ENCODE measurements at regions not wholly inside any gene's neighbourhood (a gene's known extent, or its start where the extent isn't known, plus 50 kb on each side); places are given as distances from the start of the nearest gene placed in this dataset.
A peak's percentile ranks its signal among the peaks of the same experiment; 100 is the strongest.
"Not testable (repeated sequence)": the region's sequence is repeated elsewhere in the genome, so short reads cannot be mapped to it uniquely, and the experiment has no call there.

GRCh38 chr17:34472363-34472762 lies 107.0 kb upstream of the TMEM132E start:
- no peak for DNase-seq

DNA sequence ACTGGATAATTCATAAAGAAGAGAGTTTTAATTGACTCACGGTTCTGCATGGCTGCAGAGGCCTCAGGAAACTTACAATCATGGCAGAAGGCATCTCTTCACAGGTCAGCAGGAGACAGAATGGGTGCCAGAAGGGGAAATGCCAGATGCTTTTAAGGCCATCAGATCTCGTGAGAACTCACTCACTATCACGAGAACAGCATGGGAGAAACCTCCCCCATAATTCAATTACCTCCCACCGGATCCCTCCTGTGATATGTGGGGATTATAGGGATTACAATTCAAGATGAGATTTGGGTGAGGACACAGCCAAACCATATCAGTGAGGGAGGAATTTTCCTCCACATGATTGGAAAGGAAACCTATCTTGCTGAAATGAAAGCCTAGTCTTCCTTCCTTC lies 108.1 kb upstream of the TMEM132E start:
- not testable (repeated sequence) for DNase-seq

GRCh38 chr17:34465789-34466188 lies 102.8 kb upstream of the CCL1 start:
- no peak for DNase-seq

GRCh38 chr17:34464812-34465211 lies 101.8 kb upstream of the CCL1 start:
- no peak for DNase-seq

GRCh38 chr17:34458266-34458665 lies 95.2 kb upstream of the CCL1 start:
- DNase-seq: no peak

DNA sequence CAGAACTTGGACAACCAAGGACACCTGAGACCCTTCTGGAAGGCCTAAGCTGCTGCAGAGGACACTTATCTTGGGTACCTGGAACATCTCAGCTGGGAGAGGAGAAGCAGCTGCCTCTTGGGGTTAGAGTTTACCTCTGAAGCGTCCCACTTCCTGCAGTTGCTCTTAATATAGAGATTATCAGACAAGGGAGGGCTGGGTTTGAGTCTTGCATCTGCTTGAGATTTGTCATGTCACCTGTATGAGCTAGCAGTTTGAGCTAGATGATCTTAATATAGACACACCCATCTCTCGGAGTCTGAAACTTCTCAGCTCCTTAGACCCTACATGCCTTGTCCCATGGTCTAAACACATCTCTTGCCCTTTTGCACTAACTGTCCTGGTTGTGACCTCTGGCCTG lies 93.1 kb upstream of the CCL1 start:
- DNase-seq: no peak

DNA sequence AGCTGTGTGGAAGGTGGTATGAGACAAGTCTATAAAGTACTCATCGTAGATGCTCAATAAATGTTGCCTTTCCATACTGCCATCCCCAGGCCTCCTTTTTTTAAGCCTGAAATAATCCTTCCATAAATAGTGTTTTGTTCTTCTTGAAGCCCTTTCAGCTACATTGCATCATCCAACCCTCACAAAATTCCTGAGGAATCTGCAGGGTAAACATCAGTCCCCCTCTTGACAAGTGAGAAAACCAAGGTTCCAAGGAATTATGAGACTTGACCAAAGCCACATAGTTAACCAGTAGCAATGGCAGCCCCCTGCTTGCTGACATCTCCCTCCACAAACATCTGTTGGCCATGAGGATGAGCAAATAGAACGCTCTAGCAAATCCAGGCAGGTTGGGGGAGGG lies 89.7 kb upstream of the CCL1 start:
- no peak for DNase-seq

DNA sequence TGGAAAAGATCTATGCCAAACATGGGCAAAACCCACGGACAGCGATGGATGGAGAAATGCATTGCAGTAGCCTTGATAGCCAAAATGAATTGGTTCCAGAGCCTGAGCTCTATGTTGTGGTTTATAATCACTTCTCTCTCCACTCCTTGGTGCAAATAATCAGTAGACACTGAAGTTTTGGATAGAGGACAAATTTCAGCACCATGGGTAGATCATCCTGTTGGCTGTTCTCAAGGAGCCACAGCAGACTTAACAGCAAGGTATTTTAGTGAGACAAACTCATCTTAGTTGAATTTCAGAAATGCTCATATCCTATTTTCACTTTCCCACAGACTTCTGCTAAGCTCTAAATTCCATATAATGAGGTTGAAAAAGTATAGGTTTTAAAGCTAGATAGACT lies 88.3 kb upstream of the CCL1 start:
- no peak for DNase-seq

GRCh38 chr17:34447406-34447805 lies 84.4 kb upstream of the CCL1 start:
- no peak for DNase-seq

DNA sequence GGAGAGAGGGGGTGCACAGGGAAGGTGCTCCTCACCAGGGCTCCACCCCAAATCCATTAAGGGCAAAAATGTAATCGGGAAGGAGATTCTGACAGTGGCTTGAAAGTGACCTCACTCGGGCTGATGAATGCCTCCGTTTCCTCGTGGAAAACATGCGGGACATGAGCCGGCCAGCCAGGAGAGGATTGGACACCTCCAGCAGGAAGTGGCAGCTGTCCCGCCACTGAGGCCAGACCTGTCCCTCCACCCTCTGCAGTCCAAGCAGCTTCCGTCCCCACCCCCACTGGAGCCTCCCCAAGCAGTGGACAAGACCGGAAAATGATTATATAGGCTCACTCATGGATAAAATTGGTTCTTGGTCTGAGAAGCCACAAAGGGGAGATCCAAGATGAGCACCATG lies 82.1 kb upstream of the CCL1 start:
- no peak for DNase-seq

GRCh38 chr17:34443619-34444469 lies 80.8 kb upstream of the CCL1 start:
- no peak for DNase-seq

DNA sequence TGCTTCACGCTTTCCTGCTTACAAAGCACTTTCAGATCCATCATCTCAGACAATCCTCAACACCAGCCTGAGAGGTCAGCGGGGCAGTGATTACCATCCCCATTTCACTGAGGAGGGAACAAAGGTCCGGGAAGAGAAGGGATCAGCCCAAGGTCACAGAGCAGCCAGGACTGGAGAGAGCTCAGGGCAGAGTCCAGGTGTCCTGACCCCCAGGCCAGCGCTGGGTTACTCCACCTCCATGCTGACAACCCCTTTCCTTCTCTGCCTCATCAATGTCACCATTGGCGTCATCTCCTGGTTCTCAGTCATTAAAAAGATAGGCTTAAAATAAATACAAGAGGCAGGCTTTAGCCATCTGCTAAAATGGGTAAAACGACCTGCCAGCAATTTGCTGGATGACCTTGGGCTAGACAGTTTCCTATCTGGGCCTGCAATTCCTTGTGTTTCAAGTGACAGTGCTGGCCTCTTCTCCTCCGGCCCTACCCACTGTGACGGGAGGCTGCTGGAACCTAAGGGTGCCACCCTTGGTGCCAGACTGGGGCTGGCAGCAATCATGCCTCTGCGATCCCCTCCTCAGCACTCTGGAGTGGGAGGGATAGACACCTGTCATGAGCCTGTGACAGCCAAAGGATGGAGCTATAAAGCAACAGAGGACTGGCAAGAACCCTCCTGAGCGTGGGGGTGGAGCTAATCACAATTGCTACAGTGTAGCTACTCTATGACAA lies 79.5 kb upstream of the CCL1 start:
- no peak for DNase-seq

DNA sequence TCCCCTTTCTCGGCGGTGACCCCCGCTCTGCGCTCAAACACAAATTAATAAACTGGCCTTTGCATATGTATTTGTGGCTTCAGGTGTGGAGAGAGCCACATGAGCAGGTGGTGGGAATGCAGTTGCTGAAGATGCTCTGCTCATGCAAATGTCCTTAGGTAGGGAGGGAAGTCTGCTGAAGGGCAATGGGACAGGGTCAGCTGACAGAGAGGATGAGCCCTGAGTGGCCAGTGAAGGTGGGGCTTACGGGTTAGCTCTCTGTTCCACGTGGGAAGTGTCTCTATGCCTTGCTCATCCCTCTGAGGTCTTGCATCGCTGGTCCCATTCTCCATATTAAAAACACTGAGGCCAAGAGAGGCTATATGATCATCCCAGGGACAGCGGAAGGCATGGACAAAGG lies 74.2 kb upstream of the CCL1 start:
- DNase-seq: no peak

DNA sequence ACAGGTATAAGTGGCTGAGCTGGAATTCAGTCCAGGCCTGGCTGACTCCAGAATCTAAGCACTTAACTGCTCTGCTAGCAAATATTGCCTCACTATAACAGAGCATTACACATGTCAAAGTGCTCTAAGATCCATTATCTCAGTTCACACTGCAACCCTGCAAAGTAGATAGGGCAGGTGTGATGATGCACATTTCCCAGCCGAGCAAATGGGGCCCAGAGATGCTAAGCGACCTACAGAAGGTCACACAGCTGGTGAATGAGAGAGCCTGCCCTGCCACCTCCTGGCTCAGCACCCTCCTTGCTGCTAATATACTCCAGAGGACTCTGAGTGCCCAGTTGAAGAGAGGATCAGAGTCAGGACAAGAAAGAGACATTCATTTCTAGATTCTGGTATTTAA lies 73.6 kb upstream of the CCL1 start:
- no peak for DNase-seq

GRCh38 chr17:34435182-34435928 lies 72.3 kb upstream of the CCL1 start:
- no peak for DNase-seq

DNA sequence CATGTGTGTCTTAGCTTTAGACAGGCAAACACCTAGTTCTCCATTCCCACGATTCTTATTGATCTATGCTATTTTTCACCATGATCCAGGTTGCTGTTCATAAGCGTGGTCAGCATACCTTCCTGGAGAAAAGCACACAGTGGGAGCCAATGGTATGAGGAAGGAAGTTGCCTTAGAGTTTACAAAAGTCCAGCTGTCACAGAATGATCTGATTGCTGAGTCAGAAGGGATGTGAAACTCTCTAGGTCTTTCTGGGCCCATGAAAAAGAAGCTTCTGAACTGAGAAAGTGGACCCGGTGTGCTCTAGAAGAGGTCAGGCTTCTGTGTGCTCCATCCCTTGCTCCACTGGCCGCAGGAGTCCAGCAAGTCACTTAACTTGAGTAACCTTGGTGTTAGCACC lies 71.0 kb upstream of the CCL1 start:
- DNase-seq: no peak

DNA sequence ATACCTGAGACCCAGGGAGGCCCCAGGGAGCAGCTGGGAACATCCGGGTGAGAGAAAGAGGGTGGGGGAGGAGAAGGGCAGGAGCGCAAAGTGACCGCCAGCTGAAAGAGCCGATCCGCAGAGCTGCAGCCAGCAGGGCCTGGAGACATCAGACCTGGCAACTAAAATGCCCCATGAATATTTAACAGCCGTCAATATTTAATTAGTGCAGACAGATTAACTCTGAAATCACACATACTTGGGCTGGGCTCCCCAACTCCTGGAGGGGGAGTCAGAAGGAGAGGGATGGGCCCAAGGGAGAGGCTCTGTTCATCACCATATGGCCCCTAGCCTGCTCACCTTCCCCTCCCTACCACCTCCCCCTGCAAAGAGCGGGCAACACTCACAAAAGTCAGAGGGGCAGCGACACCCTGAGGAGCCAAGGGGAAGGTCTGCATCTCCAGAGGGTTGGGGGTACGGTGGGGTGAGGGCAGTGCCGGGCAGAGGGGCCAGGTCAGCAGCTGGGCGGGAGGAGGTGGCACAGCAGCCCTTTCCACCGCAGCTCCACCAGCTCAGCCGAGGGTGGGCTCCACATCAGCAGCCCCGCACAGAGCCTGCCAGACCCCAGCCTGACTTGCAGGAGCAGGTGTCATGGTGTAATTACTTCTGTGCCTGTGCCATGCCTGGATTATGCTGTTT lies 61.9 kb upstream of the CCL1 start:
- no peak for DNase-seq

GRCh38 chr17:34423978-34424813 lies 61.2 kb upstream of the CCL1 start:
- no peak for DNase-seq

DNA sequence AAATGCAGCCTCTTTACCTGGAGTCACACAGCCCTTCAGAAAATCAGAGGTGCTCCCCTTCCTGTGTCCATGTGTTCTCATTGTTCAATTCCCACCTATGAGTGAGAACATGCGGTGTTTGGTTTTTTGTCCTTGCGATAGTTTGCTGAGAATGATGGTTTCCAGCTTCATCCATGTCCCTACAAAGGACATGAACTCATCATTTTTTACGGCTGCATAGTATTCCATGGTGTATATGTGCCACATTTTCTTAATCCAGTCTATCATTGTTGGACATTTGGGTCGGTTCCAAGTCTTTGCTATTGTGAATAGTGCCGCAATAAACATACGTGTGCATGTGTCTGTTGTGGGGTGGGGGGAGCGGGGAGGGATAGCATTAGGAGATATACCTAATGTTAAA lies 60.3 kb upstream of the CCL1 start:
- not testable (repeated sequence) for DNase-seq

GRCh38 chr17:34420900-34421299 lies 57.9 kb upstream of the CCL1 start:
- no peak for DNase-seq

DNA sequence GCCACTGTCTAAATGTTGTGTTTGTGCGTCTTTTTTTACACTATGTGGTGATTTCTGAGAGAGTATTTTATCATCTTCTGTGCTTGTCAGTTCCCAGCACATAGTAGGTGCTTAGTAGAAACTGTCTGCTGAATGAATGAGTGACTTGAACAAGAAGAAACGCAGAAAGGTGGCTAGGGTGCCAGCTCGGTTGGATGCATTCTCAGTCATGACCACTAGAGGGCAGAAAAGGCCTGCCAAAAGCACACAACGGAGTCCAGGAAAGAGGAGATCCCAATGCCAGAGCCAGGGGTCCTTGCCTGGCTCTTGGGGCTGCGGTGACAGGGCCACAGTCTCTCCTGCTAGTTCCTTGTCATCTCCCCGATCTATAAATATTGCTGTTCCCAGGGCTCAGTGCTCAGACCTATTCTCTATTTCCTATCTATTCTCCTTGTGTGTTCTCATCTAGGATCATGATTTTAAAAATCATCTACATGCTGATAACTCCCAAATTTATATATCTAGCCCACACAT lies 57.3 kb upstream of the CCL1 start:
- DNase-seq: peak; percentile 76

DNA sequence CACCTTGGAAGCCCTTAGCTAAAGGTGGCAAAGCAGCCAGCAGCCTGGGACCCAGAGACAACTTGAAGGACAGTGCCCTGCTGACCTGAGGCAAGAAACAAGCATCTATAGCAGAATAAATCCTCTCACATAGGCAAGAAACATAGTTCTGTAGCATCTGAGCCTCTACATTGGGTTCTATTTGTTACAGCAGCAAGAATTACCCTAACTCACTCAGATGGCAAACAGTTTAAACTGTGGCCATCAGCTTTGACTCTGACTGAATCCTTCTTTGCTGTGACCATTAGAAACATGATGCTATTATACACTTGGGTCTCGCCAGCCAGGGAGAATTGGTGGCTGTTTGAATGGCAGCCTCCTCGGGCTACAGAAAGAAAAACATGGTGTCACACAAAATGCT lies 53.1 kb upstream of the CCL1 start:
- DNase-seq: no peak
